ENCODE measurements at regions not wholly inside any gene's neighbourhood (a gene's known extent, or its start where the extent isn't known, plus 50 kb on each side); places are given as distances from the start of the nearest gene placed in this dataset.
A peak's percentile ranks its signal among the peaks of the same experiment; 100 is the strongest.

GRCh38 chr14:101202627-101203404 lies 299.3 kb upstream of the RTL1 start:
- no peak for DNase-seq (ENCODE audit: low read depth in 1 of 2, low spot score in 1 of 2)
- no peak for TF ChIP-seq JUND (IDR thresholded peaks at IDR 0.05; ENCODE audit: low read depth)
- in situ Hi-C loops (cut with HindIII; ENCODE audit: low pct_unique_long_range_greater_than_20kb, low sequenced_read_pairs) = no loop called here

GRCh38 chr14:101206556-101206955 lies 303.0 kb upstream of the RTL1 start:
- DNase-seq (ENCODE audit: low read depth in 1 of 2, low spot score in 1 of 2) = no peak
- TF ChIP-seq JUND (IDR thresholded peaks at IDR 0.05; ENCODE audit: low read depth) = no peak
- in situ Hi-C loops (cut with HindIII; ENCODE audit: low pct_unique_long_range_greater_than_20kb, low sequenced_read_pairs) = no loop called here

GRCh38 chr14:101207041-101207440 lies 303.5 kb upstream of the RTL1 start:
- TF ChIP-seq JUND (IDR thresholded peaks at IDR 0.05; ENCODE audit: low read depth) = no peak
- DNase-seq (ENCODE audit: low read depth in 1 of 2, low spot score in 1 of 2) = peak in 1 of 2 experiments; percentile 51
- in situ Hi-C loops (cut with HindIII; ENCODE audit: low pct_unique_long_range_greater_than_20kb, low sequenced_read_pairs) = no loop called here

GRCh38 chr14:101207897-101208296 lies 304.4 kb upstream of the RTL1 start:
- TF ChIP-seq JUND (IDR thresholded peaks at IDR 0.05; ENCODE audit: low read depth) = no peak
- in situ Hi-C loops (cut with HindIII; ENCODE audit: low pct_unique_long_range_greater_than_20kb, low sequenced_read_pairs) = no loop called here
- peak in 1 of 2 experiments; percentile 37 for DNase-seq (ENCODE audit: low read depth in 1 of 2, low spot score in 1 of 2)

GRCh38 chr14:101209594-101209993 lies 306.1 kb upstream of the RTL1 start:
- DNase-seq (ENCODE audit: low read depth in 1 of 2, low spot score in 1 of 2) = no peak
- in situ Hi-C loops (cut with HindIII; ENCODE audit: low pct_unique_long_range_greater_than_20kb, low sequenced_read_pairs) = no loop called here
- TF ChIP-seq JUND (IDR thresholded peaks at IDR 0.05; ENCODE audit: low read depth) = no peak

- in situ Hi-C loops (cut with HindIII; ENCODE audit: low pct_unique_long_range_greater_than_20kb, low sequenced_read_pairs) = no loop called here
- TF ChIP-seq JUND (IDR thresholded peaks at IDR 0.05; ENCODE audit: low read depth) = no peak
- no peak for DNase-seq (ENCODE audit: low read depth in 1 of 2, low spot score in 1 of 2)
Measured at GRCh38 chr14:101215266-101215665, 311.7 kb upstream of the RTL1 start.

- DNase-seq (ENCODE audit: low read depth in 1 of 2, low spot score in 1 of 2) = no peak
- TF ChIP-seq JUND (IDR thresholded peaks at IDR 0.05; ENCODE audit: low read depth) = no peak
- in situ Hi-C loops (cut with HindIII; ENCODE audit: low pct_unique_long_range_greater_than_20kb, low sequenced_read_pairs) = no loop called here
Measured at GRCh38 chr14:101215927-101216326, 312.4 kb upstream of the RTL1 start.

GRCh38 chr14:101216366-101217079 lies 313.0 kb upstream of the RTL1 start:
- in situ Hi-C loops (cut with HindIII; ENCODE audit: low pct_unique_long_range_greater_than_20kb, low sequenced_read_pairs) = no loop called here
- TF ChIP-seq JUND (IDR thresholded peaks at IDR 0.05; ENCODE audit: low read depth) = no peak
- DNase-seq (ENCODE audit: low read depth in 1 of 2, low spot score in 1 of 2) = no peak

GRCh38 chr14:101217080-101217463 lies 313.6 kb upstream of the RTL1 start:
- no peak for TF ChIP-seq JUND (IDR thresholded peaks at IDR 0.05; ENCODE audit: low read depth)
- in situ Hi-C loops (cut with HindIII; ENCODE audit: low pct_unique_long_range_greater_than_20kb, low sequenced_read_pairs) = no loop called here
- DNase-seq (ENCODE audit: low read depth in 1 of 2, low spot score in 1 of 2) = no peak

- no peak for DNase-seq (ENCODE audit: low read depth in 1 of 2, low spot score in 1 of 2)
- no peak for TF ChIP-seq JUND (IDR thresholded peaks at IDR 0.05; ENCODE audit: low read depth)
- in situ Hi-C loops (cut with HindIII; ENCODE audit: low pct_unique_long_range_greater_than_20kb, low sequenced_read_pairs) = no loop called here
Measured at GRCh38 chr14:101217616-101218371, 314.3 kb upstream of the RTL1 start.

- in situ Hi-C loops (cut with HindIII; ENCODE audit: low pct_unique_long_range_greater_than_20kb, low sequenced_read_pairs) = no loop called here
- TF ChIP-seq JUND (IDR thresholded peaks at IDR 0.05; ENCODE audit: low read depth) = no peak
- DNase-seq (ENCODE audit: low read depth in 1 of 2, low spot score in 1 of 2) = no peak
Measured at GRCh38 chr14:101219896-101220703, 316.6 kb upstream of the RTL1 start.

GRCh38 chr14:101220921-101221510 lies 317.5 kb upstream of the RTL1 start:
- no peak for DNase-seq (ENCODE audit: low read depth in 1 of 2, low spot score in 1 of 2)
- no peak for TF ChIP-seq JUND (IDR thresholded peaks at IDR 0.05; ENCODE audit: low read depth)
- in situ Hi-C loops (cut with HindIII; ENCODE audit: low pct_unique_long_range_greater_than_20kb, low sequenced_read_pairs) = no loop called here
